H1 (cell line): ENCODE measurements at regions not wholly inside any gene's neighbourhood (a gene's known extent, or its start where the extent isn't known, plus 50 kb on each side); places are given as distances from the start of the nearest gene placed in this dataset.

Experiments
- CTCF ChIP-seq, 3 experiments: IDR thresholded peaks; 1 replicate in 2 of 3; 2 replicates in 1 of 3; pipeline versions ENCODE4 v1.5.1 to v1.6.1; 2011; ENCODE audit warnings: low read length in 3 of 3, mild to moderate bottlenecking in 3 of 3, inconsistent platforms in 2 of 3, low read depth in 1 of 3, moderate library complexity in 1 of 3; ENCODE audit not compliant: insufficient read depth in 1 of 3; ENCODE audit errors: control extremely low read depth in 1 of 3
- EP300 ChIP-seq, 2 experiments: IDR thresholded peaks; 1 replicate in 1 of 2; 2 replicates in 1 of 2; pipeline ENCODE4 v1.6.1; 2011 to 2012; ENCODE audit warnings: low read depth in 2 of 2, low read length in 2 of 2, mild to moderate bottlenecking in 2 of 2, borderline replicate concordance in 1 of 2, inconsistent platforms in 1 of 2, moderate library complexity in 1 of 2
- JUND ChIP-seq: IDR thresholded peaks from 2 replicates; pipeline ENCODE4 v1.6.1; 2011; ENCODE audit warnings: mild to moderate bottlenecking, improper control_type of control experiment, low read length
- POLR2AphosphoS5 ChIP-seq: IDR thresholded peaks from 2 replicates; pipeline ENCODE4 v1.6.1; 2011; ENCODE audit warnings: low read depth, low read length
- SP1 ChIP-seq: IDR thresholded peaks from 2 replicates; pipeline ENCODE4 v1.6.1; 2011; ENCODE audit warnings: low read depth, low read length
- SRF ChIP-seq: IDR thresholded peaks from 2 replicates; pipeline ENCODE4 v1.6.1; 2011; ENCODE audit warnings: mild to moderate bottlenecking, low read depth, low read length, moderate library complexity
- TF ChIP-seq, protein P1 (sequence below): IDR thresholded peaks from 2 replicates; pipeline ENCODE4 v1.6.1; 2012; ENCODE audit warnings: low read length, inconsistent platforms
- TF ChIP-seq, protein P2 (sequence below): IDR thresholded peaks from 2 replicates; pipeline ENCODE4 v1.6.1; 2011; ENCODE audit warnings: low read depth, mild to moderate bottlenecking, low read length; ENCODE audit not compliant: insufficient read depth
- TF ChIP-seq, protein P3 (sequence below): IDR thresholded peaks from 2 replicates; pipeline ENCODE4 v1.6.1; 2012; ENCODE audit warnings: inconsistent platforms
- TF ChIP-seq, protein P4 (sequence below): IDR thresholded peaks from 2 replicates; pipeline ENCODE4 v1.6.1; 2012; ENCODE audit warnings: inconsistent platforms

DNA sequence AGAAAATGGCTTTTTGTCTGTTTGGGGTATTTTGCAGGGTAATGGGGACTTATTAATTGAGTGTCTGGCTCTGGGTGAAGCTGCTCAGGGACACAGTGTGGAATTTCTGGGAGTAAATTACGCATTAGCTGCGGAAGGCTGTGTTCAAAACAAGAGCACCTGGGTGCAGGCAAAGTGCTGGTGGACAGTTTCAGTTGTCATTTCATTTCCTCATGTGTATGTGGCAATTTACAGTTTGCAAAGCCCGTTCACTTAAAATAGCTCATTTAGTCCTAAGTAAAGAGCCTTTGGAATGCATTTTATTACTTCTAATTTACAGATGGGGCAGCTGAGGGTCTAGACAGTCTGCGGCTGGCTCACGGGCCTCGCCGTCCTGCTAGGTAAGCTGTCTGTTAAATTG lies 546.8 kb downstream of the BCL11B start:
- TF ChIP-seq CTCF (IDR thresholded peaks at IDR 0.05; ENCODE audit: control extremely low read depth in 1 of 3, insufficient read depth in 1 of 3, low read depth in 1 of 3, low read length in 3 of 3) (no peak), EP300 (IDR thresholded peaks at IDR 0.05; ENCODE audit: borderline replicate concordance in 1 of 2, low read depth in 2 of 2, low read length in 2 of 2) (no peak), JUND (no peak), SP1 (no peak), POLR2AphosphoS5 (no peak), SRF (no peak)
- TF ChIP-seq, protein P1, sequence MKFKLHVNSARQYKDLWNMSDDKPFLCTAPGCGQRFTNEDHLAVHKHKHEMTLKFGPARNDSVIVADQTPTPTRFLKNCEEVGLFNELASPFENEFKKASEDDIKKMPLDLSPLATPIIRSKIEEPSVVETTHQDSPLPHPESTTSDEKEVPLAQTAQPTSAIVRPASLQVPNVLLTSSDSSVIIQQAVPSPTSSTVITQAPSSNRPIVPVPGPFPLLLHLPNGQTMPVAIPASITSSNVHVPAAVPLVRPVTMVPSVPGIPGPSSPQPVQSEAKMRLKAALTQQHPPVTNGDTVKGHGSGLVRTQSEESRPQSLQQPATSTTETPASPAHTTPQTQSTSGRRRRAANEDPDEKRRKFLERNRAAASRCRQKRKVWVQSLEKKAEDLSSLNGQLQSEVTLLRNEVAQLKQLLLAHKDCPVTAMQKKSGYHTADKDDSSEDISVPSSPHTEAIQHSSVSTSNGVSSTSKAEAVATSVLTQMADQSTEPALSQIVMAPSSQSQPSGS = no peak
- TF ChIP-seq, protein P2, sequence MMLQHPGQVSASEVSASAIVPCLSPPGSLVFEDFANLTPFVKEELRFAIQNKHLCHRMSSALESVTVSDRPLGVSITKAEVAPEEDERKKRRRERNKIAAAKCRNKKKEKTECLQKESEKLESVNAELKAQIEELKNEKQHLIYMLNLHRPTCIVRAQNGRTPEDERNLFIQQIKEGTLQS = no peak
- TF ChIP-seq, protein P3, sequence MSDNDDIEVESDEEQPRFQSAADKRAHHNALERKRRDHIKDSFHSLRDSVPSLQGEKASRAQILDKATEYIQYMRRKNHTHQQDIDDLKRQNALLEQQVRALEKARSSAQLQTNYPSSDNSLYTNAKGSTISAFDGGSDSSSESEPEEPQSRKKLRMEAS = no peak
- TF ChIP-seq, protein P4, sequence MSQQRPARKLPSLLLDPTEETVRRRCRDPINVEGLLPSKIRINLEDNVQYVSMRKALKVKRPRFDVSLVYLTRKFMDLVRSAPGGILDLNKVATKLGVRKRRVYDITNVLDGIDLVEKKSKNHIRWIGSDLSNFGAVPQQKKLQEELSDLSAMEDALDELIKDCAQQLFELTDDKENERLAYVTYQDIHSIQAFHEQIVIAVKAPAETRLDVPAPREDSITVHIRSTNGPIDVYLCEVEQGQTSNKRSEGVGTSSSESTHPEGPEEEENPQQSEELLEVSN = no peak
